ENCODE measurements at regions not wholly inside any gene's neighbourhood (a gene's known extent, or its start where the extent isn't known, plus 50 kb on each side); places are given as distances from the start of the nearest gene placed in this dataset.

DNA sequence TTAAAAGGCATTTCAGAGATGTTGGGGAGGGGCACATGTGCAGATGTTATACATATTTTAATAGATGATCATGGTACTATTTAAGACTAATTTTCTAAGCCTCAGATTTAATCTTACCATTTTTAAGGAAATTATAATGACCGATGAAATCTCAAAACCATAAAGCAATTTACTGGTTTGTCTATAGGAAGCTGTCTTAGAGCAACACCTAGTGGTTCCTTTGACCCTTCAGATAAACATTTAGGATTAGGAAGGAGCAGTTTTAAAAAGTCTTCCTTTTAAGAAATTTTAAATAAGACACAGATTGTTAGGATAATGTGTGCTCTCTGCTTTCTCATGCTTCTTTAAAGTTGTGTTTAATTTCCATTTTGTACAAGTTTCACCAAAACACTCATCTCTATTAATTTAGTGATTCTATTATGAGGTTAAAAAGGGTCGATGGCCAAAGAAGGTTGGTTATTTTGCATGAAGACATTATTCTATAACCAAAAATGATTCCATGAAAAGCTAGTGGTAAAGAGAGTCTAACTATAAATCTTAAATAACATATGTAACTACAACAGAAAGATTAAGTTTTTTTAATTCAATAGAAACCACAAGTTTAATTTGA is 376.4 kb downstream of the HACE1 start:
- DNase-seq: no peak
- H3K4me3 ChIP-seq (ENCODE audit: low read length): no peak overlapping the region
- no peaks in the 10 kb centered on the region for H3K36me3 Mint-ChIP-seq
- no peaks in the 10 kb centered on the region for H3K27me3 ChIP-seq (ENCODE audit: insufficient read depth, low read length, poor library complexity, severe bottlenecking)
- no peaks in the 10 kb centered on the region for H3K36me3 ChIP-seq (ENCODE audit: insufficient read depth, low read length)
- no peak overlapping the region for H3K27ac Mint-ChIP-seq
- H3K9me3 Mint-ChIP-seq: no peaks in the 10 kb centered on the region
- ChIA-PET POLR2A (no interaction called here), CTCF (no interaction called here)
- no peaks in the 10 kb centered on the region for H3K4me1 Mint-ChIP-seq
- peaks cover 0 to 2% of the 10 kb centered on the region in 2 donors for H3K27me3 Mint-ChIP-seq
- no peaks in the 10 kb centered on the region for H3K4me1 ChIP-seq (ENCODE audit: insufficient read depth, low read length)
- H3K27ac ChIP-seq (ENCODE audit: low read depth, low read length): no peak overlapping the region
- no peak overlapping the region for H3K4me3 Mint-ChIP-seq
- H3K9me3 ChIP-seq (ENCODE audit: low read length): no peaks in the 10 kb centered on the region

GRCh38 chr6:104477569-104477968 is 382.1 kb downstream of the HACE1 start:
- CTCF ChIA-PET: no interaction called here
- Mint-ChIP-seq H3K36me3 (no peaks in the 10 kb centered on the region), H3K4me1 (no peaks in the 10 kb centered on the region), H3K27me3 (peaks cover 0 to 3% of the 10 kb centered on the region in 2 donors), H3K27ac (no peak overlapping the region), H3K9me3 (no peaks in the 10 kb centered on the region), H3K4me3 (no peak overlapping the region)
- Histone ChIP-seq H3K4me3 (ENCODE audit: low read length) (no peak overlapping the region), H3K4me1 (ENCODE audit: insufficient read depth, low read length) (no peaks in the 10 kb centered on the region), H3K27me3 (ENCODE audit: insufficient read depth, low read length, poor library complexity, severe bottlenecking) (no peaks in the 10 kb centered on the region), H3K36me3 (ENCODE audit: insufficient read depth, low read length) (no peaks in the 10 kb centered on the region), H3K27ac (ENCODE audit: low read depth, low read length) (no peak overlapping the region), H3K9me3 (ENCODE audit: low read length) (no peaks in the 10 kb centered on the region)
- DNase-seq: no peak
- POLR2A ChIA-PET: no interaction called here

DNA sequence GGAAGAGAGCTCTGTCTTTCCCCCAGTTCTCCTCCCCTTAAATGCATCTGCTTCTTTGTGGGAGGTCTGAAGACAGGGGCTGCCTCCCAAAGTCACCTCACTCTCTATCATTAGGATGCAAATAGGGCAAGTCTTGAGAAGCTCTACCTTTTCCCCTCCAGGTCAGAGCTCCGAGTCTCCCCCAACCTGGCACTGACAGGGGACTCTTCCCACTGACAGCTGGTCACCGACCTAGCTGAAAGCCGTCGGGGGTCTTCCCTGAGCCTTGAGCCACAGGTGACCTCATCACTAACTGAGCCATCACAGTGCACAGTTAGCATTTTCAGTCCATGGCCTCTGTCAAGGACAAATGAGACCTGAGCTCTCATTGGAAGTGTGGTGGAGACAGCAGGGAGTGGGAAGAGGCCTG is 386.7 kb downstream of the HACE1 start:
- no peak for DNase-seq
- Histone ChIP-seq H3K27ac (ENCODE audit: low read depth, low read length) (no peak overlapping the region), H3K4me3 (ENCODE audit: low read length) (no peak overlapping the region), H3K36me3 (ENCODE audit: insufficient read depth, low read length) (no peaks in the 10 kb centered on the region), H3K9me3 (ENCODE audit: low read length) (no peaks in the 10 kb centered on the region), H3K4me1 (ENCODE audit: insufficient read depth, low read length) (no peaks in the 10 kb centered on the region), H3K27me3 (ENCODE audit: insufficient read depth, low read length, poor library complexity, severe bottlenecking) (no peaks in the 10 kb centered on the region)
- peaks cover 0 to 3% of the 10 kb centered on the region in 2 donors for H3K27me3 Mint-ChIP-seq
- H3K27ac Mint-ChIP-seq: no peak overlapping the region
- no peaks in the 10 kb centered on the region for H3K36me3 Mint-ChIP-seq
- no peak overlapping the region for H3K4me3 Mint-ChIP-seq
- ChIA-PET POLR2A (no interaction called here), CTCF (no interaction called here)
- H3K4me1 Mint-ChIP-seq: no peaks in the 10 kb centered on the region
- H3K9me3 Mint-ChIP-seq: peaks cover 0 to 2% (median 0%) of the 10 kb centered on the region in 5 donors

GRCh38 chr6:104472021-104472901 is 387.5 kb downstream of the HACE1 start:
- no peak overlapping the region for H3K4me3 ChIP-seq (ENCODE audit: low read length)
- no peak for DNase-seq
- H3K27me3 ChIP-seq (ENCODE audit: insufficient read depth, low read length, poor library complexity, severe bottlenecking): no peaks in the 10 kb centered on the region
- no peaks in the 10 kb centered on the region for H3K4me1 ChIP-seq (ENCODE audit: insufficient read depth, low read length)
- Mint-ChIP-seq H3K4me3 (no peak overlapping the region), H3K4me1 (no peaks in the 10 kb centered on the region), H3K36me3 (no peaks in the 10 kb centered on the region), H3K9me3 (peaks cover 0 to 2% (median 0%) of the 10 kb centered on the region in 5 donors), H3K27ac (no peak overlapping the region), H3K27me3 (peaks cover 0 to 3% of the 10 kb centered on the region in 2 donors)
- no peaks in the 10 kb centered on the region for H3K9me3 ChIP-seq (ENCODE audit: low read length)
- H3K27ac ChIP-seq (ENCODE audit: low read depth, low read length): no peak overlapping the region
- CTCF ChIA-PET: no interaction called here
- no peaks in the 10 kb centered on the region for H3K36me3 ChIP-seq (ENCODE audit: insufficient read depth, low read length)
- POLR2A ChIA-PET: no interaction called here

DNA sequence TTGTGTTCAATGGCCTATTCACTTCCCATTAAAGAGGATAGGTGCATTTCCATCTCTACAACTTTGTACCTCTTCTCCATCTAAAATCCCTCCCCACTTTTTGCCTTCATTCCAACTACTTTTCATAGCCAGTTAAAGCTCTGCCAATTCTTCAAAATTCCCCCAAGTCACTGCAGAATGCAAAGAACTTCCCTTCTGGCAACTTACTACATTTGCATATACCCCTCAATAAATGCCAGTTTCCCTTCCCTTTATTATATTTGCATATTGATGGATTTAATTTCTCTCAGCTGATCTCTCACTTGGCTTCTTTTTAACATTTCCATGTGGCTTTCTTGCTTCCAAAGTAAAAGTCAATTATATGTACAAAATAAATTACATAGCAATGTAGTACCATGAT is 393.4 kb downstream of the HACE1 start:
- H3K27me3 ChIP-seq (ENCODE audit: insufficient read depth, low read length, poor library complexity, severe bottlenecking): no peaks in the 10 kb centered on the region
- H3K4me1 ChIP-seq (ENCODE audit: insufficient read depth, low read length): no peaks in the 10 kb centered on the region
- H3K27me3 Mint-ChIP-seq: no peaks in the 10 kb centered on the region
- no peak overlapping the region for H3K27ac ChIP-seq (ENCODE audit: low read depth, low read length)
- no peak for DNase-seq
- no peaks in the 10 kb centered on the region for H3K36me3 ChIP-seq (ENCODE audit: insufficient read depth, low read length)
- H3K4me1 Mint-ChIP-seq: no peaks in the 10 kb centered on the region
- H3K4me3 Mint-ChIP-seq: no peak overlapping the region
- peaks cover 0 to 2% (median 0%) of the 10 kb centered on the region in 5 donors for H3K9me3 Mint-ChIP-seq
- POLR2A ChIA-PET: no interaction called here
- H3K36me3 Mint-ChIP-seq: no peaks in the 10 kb centered on the region
- H3K9me3 ChIP-seq (ENCODE audit: low read length): no peaks in the 10 kb centered on the region
- CTCF ChIA-PET: no interaction called here
- no peak overlapping the region for H3K4me3 ChIP-seq (ENCODE audit: low read length)
- no peak overlapping the region for H3K27ac Mint-ChIP-seq

DNA sequence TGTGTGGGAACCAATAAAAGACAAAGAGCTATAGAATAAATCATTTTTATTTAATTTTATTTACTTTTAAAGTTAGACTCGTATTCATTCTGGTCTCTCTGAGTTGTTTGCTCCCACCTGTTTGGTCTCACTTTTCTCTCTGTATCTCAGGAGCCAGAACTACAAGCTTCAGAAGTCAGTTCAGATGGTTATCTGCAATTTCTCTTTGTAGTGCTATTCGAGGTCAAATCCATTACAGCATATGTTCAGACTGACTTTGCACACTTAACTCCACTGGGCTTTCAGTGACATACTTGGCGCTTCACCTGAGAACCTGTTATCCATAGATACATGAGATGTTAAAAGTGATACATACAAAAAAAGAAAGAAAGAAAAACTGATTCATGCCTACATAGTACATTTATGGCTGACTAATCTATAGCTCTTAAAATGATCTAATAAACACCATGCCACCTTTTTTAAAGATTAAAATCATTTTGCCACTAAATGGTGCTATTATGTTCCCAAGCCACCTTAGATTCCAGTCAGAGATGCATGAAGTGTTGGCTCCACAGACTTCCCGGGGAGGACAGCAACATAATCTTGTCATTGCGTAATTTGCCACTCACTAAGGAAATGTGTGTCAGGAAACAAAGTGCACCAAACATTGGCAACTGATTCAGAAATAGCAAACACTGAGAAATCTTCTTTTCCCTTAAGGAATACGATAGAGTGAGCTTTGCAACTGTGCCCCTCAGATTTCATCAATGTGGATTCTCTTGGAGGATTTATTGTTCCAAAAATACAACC is 396.7 kb downstream of the HACE1 start:
- no peak for DNase-seq
- H3K4me1 Mint-ChIP-seq: no peaks in the 10 kb centered on the region
- no peaks in the 10 kb centered on the region for H3K27me3 Mint-ChIP-seq
- H3K27me3 ChIP-seq (ENCODE audit: insufficient read depth, low read length, poor library complexity, severe bottlenecking): no peaks in the 10 kb centered on the region
- no peak overlapping the region for H3K4me3 Mint-ChIP-seq
- no peaks in the 10 kb centered on the region for H3K4me1 ChIP-seq (ENCODE audit: insufficient read depth, low read length)
- H3K9me3 ChIP-seq (ENCODE audit: low read length): no peaks in the 10 kb centered on the region
- ChIA-PET CTCF (no interaction called here), POLR2A (no interaction called here)
- H3K27ac Mint-ChIP-seq: no peak overlapping the region
- no peak overlapping the region for H3K27ac ChIP-seq (ENCODE audit: low read depth, low read length)
- no peak overlapping the region for H3K4me3 ChIP-seq (ENCODE audit: low read length)
- no peaks in the 10 kb centered on the region for H3K36me3 Mint-ChIP-seq
- no peaks in the 10 kb centered on the region for H3K36me3 ChIP-seq (ENCODE audit: insufficient read depth, low read length)
- H3K9me3 Mint-ChIP-seq: no peaks in the 10 kb centered on the region

- no peak for DNase-seq
Observed at GRCh38 chr6:104460738-104461483, 398.8 kb downstream of the HACE1 start.

DNA sequence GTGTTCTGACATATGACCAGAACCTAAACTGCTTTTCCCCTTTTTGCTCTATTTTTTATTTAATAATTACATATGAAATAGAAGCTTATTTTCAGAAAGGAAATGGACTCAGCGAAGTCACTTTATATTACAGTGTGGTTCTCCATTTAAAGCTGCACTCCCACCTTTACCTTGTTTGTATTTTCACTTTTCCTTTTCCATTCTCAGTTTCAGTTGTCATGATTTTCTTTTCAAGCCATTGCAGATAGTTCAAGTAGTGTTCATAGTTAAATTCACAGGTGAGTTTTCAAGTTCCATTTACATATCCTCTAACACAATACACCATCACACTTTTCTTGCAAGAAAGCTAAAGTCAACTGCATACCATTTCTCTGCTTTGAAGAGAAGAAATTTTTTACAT is 400.2 kb downstream of the HACE1 start:
- no peaks in the 10 kb centered on the region for H3K4me1 ChIP-seq (ENCODE audit: insufficient read depth, low read length)
- no peaks in the 10 kb centered on the region for H3K27me3 ChIP-seq (ENCODE audit: insufficient read depth, low read length, poor library complexity, severe bottlenecking)
- Mint-ChIP-seq H3K9me3 (no peaks in the 10 kb centered on the region), H3K27ac (no peak overlapping the region), H3K4me1 (no peaks in the 10 kb centered on the region), H3K27me3 (no peaks in the 10 kb centered on the region), H3K36me3 (no peaks in the 10 kb centered on the region), H3K4me3 (no peak overlapping the region)
- H3K4me3 ChIP-seq (ENCODE audit: low read length): no peak overlapping the region
- no peaks in the 10 kb centered on the region for H3K9me3 ChIP-seq (ENCODE audit: low read length)
- no peak for DNase-seq
- no peaks in the 10 kb centered on the region for H3K36me3 ChIP-seq (ENCODE audit: insufficient read depth, low read length)
- no peak overlapping the region for H3K27ac ChIP-seq (ENCODE audit: low read depth, low read length)
- CTCF ChIA-PET: no interaction called here
- POLR2A ChIA-PET: no interaction called here

More at GRCh38 chr6:104460738-104461483, 398.8 kb downstream of the HACE1 start:
- H3K27me3 Mint-ChIP-seq: no peaks in the 10 kb centered on the region
- no peaks in the 10 kb centered on the region for H3K9me3 Mint-ChIP-seq
- H3K4me1 Mint-ChIP-seq: no peaks in the 10 kb centered on the region
- Histone ChIP-seq H3K4me3 (ENCODE audit: low read length) (no peak overlapping the region), H3K9me3 (ENCODE audit: low read length) (no peaks in the 10 kb centered on the region), H3K27ac (ENCODE audit: low read depth, low read length) (no peak overlapping the region), H3K27me3 (ENCODE audit: insufficient read depth, low read length, poor library complexity, severe bottlenecking) (no peaks in the 10 kb centered on the region), H3K4me1 (ENCODE audit: insufficient read depth, low read length) (no peaks in the 10 kb centered on the region), H3K36me3 (ENCODE audit: insufficient read depth, low read length) (no peaks in the 10 kb centered on the region)
- H3K36me3 Mint-ChIP-seq: no peaks in the 10 kb centered on the region
- ChIA-PET POLR2A (no interaction called here), CTCF (no interaction called here)
- no peak overlapping the region for H3K4me3 Mint-ChIP-seq
- H3K27ac Mint-ChIP-seq: no peak overlapping the region
